HepG2 (cell line): ENCODE measurements at regions not wholly inside any gene's neighbourhood (a gene's known extent, or its start where the extent isn't known, plus 50 kb on each side); places are given as distances from the start of the nearest gene placed in this dataset.

Experiments
- ATAC-seq: fragments of 200-7000 bp; cut with Tn5 transposase; 3 replicates; pipeline ENCODE4 v1.9.1; 2020; ENCODE audit warnings: mild to moderate bottlenecking, moderate library complexity
- BruUV-seq: library from RNA; stranded (reverse); fragments of 400-500 nt; replicated peaks from 2 replicates; lab custom pipeline; 2021; lab: Mats Ljungman, UMichigan
- CTCF ChIA-PET: fragments of 300-600 bp; formaldehyde crosslinking; extraction: SDS; loops from one replicate; lab custom pipeline; 2021; ENCODE audit warnings: low total read pairs, inconsistent platforms, low intra/inter-chr PET ratio; lab: Yijun Ruan, JAX
- POLR2A ChIA-PET: fragments of 350-600 bp; sonication (Branson Sonifier 250); formaldehyde crosslinking; loops from one replicate; lab custom pipeline; 2020; ENCODE audit warnings: antibody characterized with exemption, inconsistent platforms; lab: Yijun Ruan, JAX
- DNase-seq: peaks from one replicate; pipeline ENCODE4 v3.0.0-alpha.2; 2015; ENCODE audit warnings: low spot score
- FAIRE-seq: peaks from 3 replicates; lab custom pipeline; 2011; peaks lifted over from hg19 to GRCh38; lab: Jason Lieb, UNC
- H2AFZ ChIP-seq: one replicate; pipeline ENCODE4 v1.6.1; 2011; ENCODE audit warnings: low read length, inconsistent platforms
- H3K27ac ChIP-seq: fragments of 300-600 bp; 3 replicates; pipeline ENCODE4 v1.8.0; 2011; ENCODE audit warnings: mixed run types, mild to moderate bottlenecking, mixed read lengths, low read length, inconsistent platforms; ENCODE audit not compliant: insufficient read depth; ENCODE audit errors: extremely low read length
- H3K27me3 ChIP-seq, 2 experiments: fragments of 200-600 bp in 1 of 2; 2 replicates in 1 of 2; 3 replicates in 1 of 2; pipeline versions ENCODE4 v1.6.0 to v1.8.0; 2011; ENCODE audit warnings: low read length in 2 of 2, mild to moderate bottlenecking in 2 of 2, moderate library complexity in 2 of 2, inconsistent platforms in 1 of 2; ENCODE audit not compliant: insufficient read depth in 2 of 2, control insufficient read depth in 1 of 2
- H3K36me3 ChIP-seq, 2 experiments: fragments of 200-600 bp in 1 of 2; replicated peaks in 1 of 2; 2 replicates in 1 of 2; 3 replicates in 1 of 2; pipeline versions ENCODE4 v1.5.1 to v1.8.0; 2011; ENCODE audit warnings: low read length in 2 of 2, inconsistent platforms in 1 of 2; ENCODE audit not compliant: insufficient read depth in 2 of 2, control insufficient read depth in 1 of 2
- H3K4me1 ChIP-seq: 2 replicates; pipeline ENCODE4 v1.5.1; 2012; ENCODE audit warnings: low read length, inconsistent platforms; ENCODE audit not compliant: insufficient read depth
- H3K4me2 ChIP-seq: 2 replicates; pipeline ENCODE4 v1.6.0; 2011; ENCODE audit warnings: low read depth, low read length, inconsistent platforms
- H3K4me3 ChIP-seq, 3 experiments: fragments of 200-600 bp in 1 of 3; sonication (generic), shearing (Covaris generic) in 1 of 3; replicated peaks in 1 of 3; 2 replicates each; pipeline ENCODE4 v1.5.1; 2011 to 2016; ENCODE audit warnings: low read length in 3 of 3, inconsistent platforms in 2 of 3, low read depth in 2 of 3, mild to moderate bottlenecking in 2 of 3, control low read depth in 1 of 3, mixed read lengths in 1 of 3; ENCODE audit not compliant: insufficient read depth in 1 of 3
- H3K79me2 ChIP-seq: one replicate; pipeline ENCODE4 v1.6.1; 2011; ENCODE audit warnings: low read length, inconsistent platforms; ENCODE audit not compliant: insufficient read depth
- H3K9ac ChIP-seq: 2 replicates; pipeline ENCODE4 v1.6.0; 2011; ENCODE audit warnings: mild to moderate bottlenecking, low read depth, low read length, inconsistent platforms; ENCODE audit not compliant: insufficient read depth
- H3K9me3 ChIP-seq: 2 replicates; pipeline ENCODE4 v1.5.1; 2012; ENCODE audit warnings: mild to moderate bottlenecking, low read length
- H4K20me1 ChIP-seq: 2 replicates; pipeline ENCODE4 v1.6.0; 2011; ENCODE audit warnings: inconsistent platforms, mild to moderate bottlenecking, low read length, moderate library complexity; ENCODE audit not compliant: insufficient read depth
- LRRFIP1 ChIP-seq: sonication (generic); formaldehyde crosslinking; conservative IDR thresholded peaks from 2 replicates; pipeline ENCODE4 v1.4.0; 2020; ENCODE audit warnings: missing genetic modification reagents
- NCOA1 ChIP-seq: sonication (generic); formaldehyde crosslinking; IDR thresholded peaks from 2 replicates; pipeline ENCODE4 v1.9.0; 2021; ENCODE audit warnings: missing genetic modification reagents
- SMAD3 ChIP-seq: sonication (generic); formaldehyde crosslinking; IDR thresholded peaks from 2 replicates; pipeline ENCODE4 v1.4.0; 2020; ENCODE audit warnings: missing genetic modification reagents
- TCF7L2 ChIP-seq: IDR thresholded peaks from 2 replicates; pipeline ENCODE4 v1.6.1; 2011; ENCODE audit warnings: mild to moderate bottlenecking, low read depth, low read length, moderate library complexity
- ZKSCAN5 ChIP-seq: sonication (generic); formaldehyde crosslinking; IDR thresholded peaks from 2 replicates; pipeline ENCODE4 v1.5.1; 2020; ENCODE audit warnings: mild to moderate bottlenecking, missing genetic modification reagents
- ZNF136 ChIP-seq: sonication (generic); formaldehyde crosslinking; IDR thresholded peaks from 2 replicates; pipeline ENCODE4 v1.8.1; 2022; ENCODE audit warnings: low read depth, mild to moderate bottlenecking, moderate library complexity, missing genetic modification reagents
- ZNF224 ChIP-seq: sonication (generic); formaldehyde crosslinking; IDR thresholded peaks from 2 replicates; pipeline ENCODE4 v1.5.0; 2020; ENCODE audit warnings: mild to moderate bottlenecking, missing genetic modification reagents
- ZNF281 ChIP-seq: sonication (generic); formaldehyde crosslinking; IDR thresholded peaks from 2 replicates; pipeline ENCODE4 v1.4.0; 2020; ENCODE audit warnings: missing genetic modification reagents, borderline replicate concordance
- ZNF496 ChIP-seq: sonication (generic); formaldehyde crosslinking; IDR thresholded peaks from 2 replicates; pipeline ENCODE4 v1.8.1; 2023; ENCODE audit warnings: mild to moderate bottlenecking, moderate library complexity, missing genetic modification reagents; ENCODE audit not compliant: insufficient replicate concordance
- ZNF569 ChIP-seq: sonication (generic); formaldehyde crosslinking; IDR thresholded peaks from 2 replicates; pipeline ENCODE4 v1.5.0; 2020; ENCODE audit warnings: mild to moderate bottlenecking, missing genetic modification reagents, moderate library complexity, borderline replicate concordance
- ZNF772 ChIP-seq: sonication (generic); formaldehyde crosslinking; IDR thresholded peaks from 2 replicates; pipeline ENCODE4 v1.5.0; 2020; ENCODE audit warnings: mild to moderate bottlenecking, missing genetic modification reagents
- WGBS: methylation state at CpG from one replicate; pipeline ENCODE4 v1.1.6; 2017; ENCODE audit warnings: low lambda C conversion rate; 5-methylcytosine and 5-hydroxymethylcytosine counted together
- in situ Hi-C: cut with HindIII; loops from 2 replicates; pipeline ENCODE4 v1.10.0; 2017; ENCODE audit warnings: low pct_unique_long_range_greater_than_20kb; ENCODE audit not compliant: extremely low pct_ligation_motif_present
- intact Hi-C: fragments of 100-400 bp; cut with micrococcal nuclease; formaldehyde crosslinking; loops from one replicate; pipeline ENCODE4 v1.10.0; 2022; ENCODE audit not compliant: unreplicated experiment
- TF ChIP-seq, protein P1 (sequence below): sonication (generic); formaldehyde crosslinking; IDR thresholded peaks from 2 replicates; pipeline ENCODE4 v1.5.1; 2020; ENCODE audit warnings: mild to moderate bottlenecking, moderate library complexity, missing genetic modification reagents
- TF ChIP-seq, protein P2 (sequence below): sonication (generic); formaldehyde crosslinking; IDR thresholded peaks from 2 replicates; pipeline ENCODE4 v1.4.0; 2020; ENCODE audit warnings: low read depth, mild to moderate bottlenecking, missing genetic modification reagents

- no peak overlapping the region for H3K4me2 ChIP-seq
- BruUV-seq: no TSS peak
- intact Hi-C loops: no loop called here
- H3K9ac ChIP-seq: no peak overlapping the region
- H3K36me3 ChIP-seq: no peaks in the 10 kb centered on the region
- H3K79me2 ChIP-seq: no peaks in the 10 kb centered on the region
- no peaks in the 10 kb centered on the region for H3K9me3 ChIP-seq
- no peaks in the 10 kb centered on the region for H4K20me1 ChIP-seq
- POLR2A ChIA-PET: no interaction called here
- FAIRE-seq (no peak), ATAC-seq (no peak), DNase-seq (no peak)
- CTCF ChIA-PET: no interaction called here
- no peaks in the 10 kb centered on the region for H3K27me3 ChIP-seq
- H3K4me3 ChIP-seq: no peak overlapping the region
- in situ Hi-C loops: no loop called here
- H3K4me1 ChIP-seq: no peaks in the 10 kb centered on the region
- no peak overlapping the region for H3K27ac ChIP-seq
- no peak overlapping the region for H2AFZ ChIP-seq
- WGBS: 27% methylated on average over 4 of the region's 4 CpGs
- TF ChIP-seq NCOA1 (CRISPR knock-in tag): no peak
- no peak for TF ChIP-seq ZNF136 (CRISPR knock-in tag)
- no peak for TF ChIP-seq SMAD3 (CRISPR knock-in tag)
- TF ChIP-seq, protein P1, sequence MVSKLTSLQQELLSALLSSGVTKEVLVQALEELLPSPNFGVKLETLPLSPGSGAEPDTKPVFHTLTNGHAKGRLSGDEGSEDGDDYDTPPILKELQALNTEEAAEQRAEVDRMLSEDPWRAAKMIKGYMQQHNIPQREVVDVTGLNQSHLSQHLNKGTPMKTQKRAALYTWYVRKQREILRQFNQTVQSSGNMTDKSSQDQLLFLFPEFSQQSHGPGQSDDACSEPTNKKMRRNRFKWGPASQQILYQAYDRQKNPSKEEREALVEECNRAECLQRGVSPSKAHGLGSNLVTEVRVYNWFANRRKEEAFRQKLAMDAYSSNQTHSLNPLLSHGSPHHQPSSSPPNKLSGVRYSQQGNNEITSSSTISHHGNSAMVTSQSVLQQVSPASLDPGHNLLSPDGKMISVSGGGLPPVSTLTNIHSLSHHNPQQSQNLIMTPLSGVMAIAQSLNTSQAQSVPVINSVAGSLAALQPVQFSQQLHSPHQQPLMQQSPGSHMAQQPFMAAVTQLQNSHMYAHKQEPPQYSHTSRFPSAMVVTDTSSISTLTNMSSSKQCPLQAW (CRISPR knock-in tag): no peak
- no peak for TF ChIP-seq LRRFIP1 (CRISPR knock-in tag)
- TF ChIP-seq ZNF496 (CRISPR knock-in tag): no peak
- TF ChIP-seq ZNF224 (CRISPR knock-in tag): no peak
- TF ChIP-seq, protein P2, sequence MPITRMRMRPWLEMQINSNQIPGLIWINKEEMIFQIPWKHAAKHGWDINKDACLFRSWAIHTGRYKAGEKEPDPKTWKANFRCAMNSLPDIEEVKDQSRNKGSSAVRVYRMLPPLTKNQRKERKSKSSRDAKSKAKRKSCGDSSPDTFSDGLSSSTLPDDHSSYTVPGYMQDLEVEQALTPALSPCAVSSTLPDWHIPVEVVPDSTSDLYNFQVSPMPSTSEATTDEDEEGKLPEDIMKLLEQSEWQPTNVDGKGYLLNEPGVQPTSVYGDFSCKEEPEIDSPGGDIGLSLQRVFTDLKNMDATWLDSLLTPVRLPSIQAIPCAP (CRISPR knock-in tag): no peak
- no peak for TF ChIP-seq ZKSCAN5 (CRISPR knock-in tag)
- no peak for TF ChIP-seq TCF7L2
- TF ChIP-seq ZNF772 (CRISPR knock-in tag): no peak
- TF ChIP-seq ZNF281 (CRISPR knock-in tag): no peak
- no peak for TF ChIP-seq ZNF569 (CRISPR knock-in tag)
Measured at GRCh38 chr4:72779241-72779640, 210.2 kb upstream of the ADAMTS3 start.
